Ishikawa (cell line): ENCODE measurements at regions not wholly inside any gene's neighbourhood (a gene's known extent, or its start where the extent isn't known, plus 50 kb on each side); places are given as distances from the start of the nearest gene placed in this dataset.

Source experiments
- CEBPB ChIP-seq: IDR thresholded peaks from 2 replicates; pipeline ENCODE4 v1.6.1; 2012
- CREB1 ChIP-seq: IDR thresholded peaks from 2 replicates; pipeline ENCODE4 v1.6.1; 2012; ENCODE audit warnings: low read depth
- EP300 ChIP-seq: IDR thresholded peaks from 2 replicates; pipeline ENCODE4 v1.6.1; 2012; ENCODE audit warnings: borderline replicate concordance
- FOXM1 ChIP-seq: IDR thresholded peaks from 2 replicates; pipeline ENCODE4 v1.6.1; 2012; ENCODE audit warnings: low read depth, borderline replicate concordance
- NFIC ChIP-seq: IDR thresholded peaks from 2 replicates; pipeline ENCODE4 v1.6.1; 2012
- TAF1 ChIP-seq: IDR thresholded peaks from 2 replicates; pipeline ENCODE4 v1.6.1; 2012; ENCODE audit warnings: low read depth, mild to moderate bottlenecking
- TCF12 ChIP-seq: IDR thresholded peaks from 2 replicates; pipeline ENCODE4 v1.6.1; 2012; ENCODE audit warnings: low read depth
- YY1 ChIP-seq: IDR thresholded peaks from 2 replicates; pipeline ENCODE4 v1.6.1; 2012; ENCODE audit warnings: low read depth
- ZBTB7A ChIP-seq: IDR thresholded peaks from 2 replicates; pipeline ENCODE4 v1.6.1; 2012; ENCODE audit warnings: low read depth
- TF ChIP-seq, protein P1 (sequence below): IDR thresholded peaks from 2 replicates; pipeline ENCODE4 v1.6.1; 2012
- TF ChIP-seq, protein P2 (sequence below): IDR thresholded peaks from 2 replicates; pipeline ENCODE4 v1.6.1; 2012
- TF ChIP-seq, protein P3 (sequence below): IDR thresholded peaks from 2 replicates; pipeline ENCODE4 v1.6.1; 2012; ENCODE audit warnings: low read depth, mild to moderate bottlenecking

DNA sequence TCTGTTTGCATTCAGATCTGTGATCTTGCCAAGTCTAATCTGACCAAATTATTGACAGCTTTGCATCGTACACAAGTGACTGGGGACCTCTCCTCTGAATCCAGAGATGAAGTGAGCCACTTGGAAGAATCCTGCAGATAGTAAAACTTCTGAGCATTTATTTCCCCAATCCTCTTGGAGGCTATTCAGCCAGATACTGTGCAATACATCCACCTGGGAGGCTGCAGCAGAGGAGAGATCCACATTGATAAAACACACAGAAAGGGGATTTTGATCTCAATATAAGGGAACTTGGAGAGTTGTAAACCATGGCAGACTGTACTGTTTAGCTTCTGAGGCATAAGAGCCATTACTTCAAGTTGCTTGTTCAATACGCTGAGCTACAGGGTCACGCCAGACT lies 654.6 kb downstream of the MTRR start:
- TF ChIP-seq CEBPB (no peak), TAF1 (no peak), FOXM1 (no peak), YY1 (no peak), ZBTB7A (no peak), NFIC (no peak), CREB1 (no peak), TCF12 (no peak), EP300 (no peak)
- TF ChIP-seq, protein P1, sequence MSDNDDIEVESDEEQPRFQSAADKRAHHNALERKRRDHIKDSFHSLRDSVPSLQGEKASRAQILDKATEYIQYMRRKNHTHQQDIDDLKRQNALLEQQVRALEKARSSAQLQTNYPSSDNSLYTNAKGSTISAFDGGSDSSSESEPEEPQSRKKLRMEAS = no peak
- TF ChIP-seq, protein P2, sequence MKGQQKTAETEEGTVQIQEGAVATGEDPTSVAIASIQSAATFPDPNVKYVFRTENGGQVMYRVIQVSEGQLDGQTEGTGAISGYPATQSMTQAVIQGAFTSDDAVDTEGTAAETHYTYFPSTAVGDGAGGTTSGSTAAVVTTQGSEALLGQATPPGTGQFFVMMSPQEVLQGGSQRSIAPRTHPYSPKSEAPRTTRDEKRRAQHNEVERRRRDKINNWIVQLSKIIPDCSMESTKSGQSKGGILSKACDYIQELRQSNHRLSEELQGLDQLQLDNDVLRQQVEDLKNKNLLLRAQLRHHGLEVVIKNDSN = no peak
- TF ChIP-seq, protein P3, sequence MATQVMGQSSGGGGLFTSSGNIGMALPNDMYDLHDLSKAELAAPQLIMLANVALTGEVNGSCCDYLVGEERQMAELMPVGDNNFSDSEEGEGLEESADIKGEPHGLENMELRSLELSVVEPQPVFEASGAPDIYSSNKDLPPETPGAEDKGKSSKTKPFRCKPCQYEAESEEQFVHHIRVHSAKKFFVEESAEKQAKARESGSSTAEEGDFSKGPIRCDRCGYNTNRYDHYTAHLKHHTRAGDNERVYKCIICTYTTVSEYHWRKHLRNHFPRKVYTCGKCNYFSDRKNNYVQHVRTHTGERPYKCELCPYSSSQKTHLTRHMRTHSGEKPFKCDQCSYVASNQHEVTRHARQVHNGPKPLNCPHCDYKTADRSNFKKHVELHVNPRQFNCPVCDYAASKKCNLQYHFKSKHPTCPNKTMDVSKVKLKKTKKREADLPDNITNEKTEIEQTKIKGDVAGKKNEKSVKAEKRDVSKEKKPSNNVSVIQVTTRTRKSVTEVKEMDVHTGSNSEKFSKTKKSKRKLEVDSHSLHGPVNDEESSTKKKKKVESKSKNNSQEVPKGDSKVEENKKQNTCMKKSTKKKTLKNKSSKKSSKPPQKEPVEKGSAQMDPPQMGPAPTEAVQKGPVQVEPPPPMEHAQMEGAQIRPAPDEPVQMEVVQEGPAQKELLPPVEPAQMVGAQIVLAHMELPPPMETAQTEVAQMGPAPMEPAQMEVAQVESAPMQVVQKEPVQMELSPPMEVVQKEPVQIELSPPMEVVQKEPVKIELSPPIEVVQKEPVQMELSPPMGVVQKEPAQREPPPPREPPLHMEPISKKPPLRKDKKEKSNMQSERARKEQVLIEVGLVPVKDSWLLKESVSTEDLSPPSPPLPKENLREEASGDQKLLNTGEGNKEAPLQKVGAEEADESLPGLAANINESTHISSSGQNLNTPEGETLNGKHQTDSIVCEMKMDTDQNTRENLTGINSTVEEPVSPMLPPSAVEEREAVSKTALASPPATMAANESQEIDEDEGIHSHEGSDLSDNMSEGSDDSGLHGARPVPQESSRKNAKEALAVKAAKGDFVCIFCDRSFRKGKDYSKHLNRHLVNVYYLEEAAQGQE = no peak
